SK-N-SH treated with all-trans-retinoic acid at 6 μM for 48 hours (cell line): ENCODE measurements at regions not wholly inside any gene's neighbourhood (a gene's known extent, or its start where the extent isn't known, plus 50 kb on each side); places are given as distances from the start of the nearest gene placed in this dataset.

Experiments used
- ATAC-seq: fragments of 200-7000 bp; cut with Tn5 transposase; 3 replicates; pipeline ENCODE4 v1.9.1; 2020; ENCODE audit warnings: mild to moderate bottlenecking, moderate library complexity
- ARNTL ChIP-seq: fragments of 450-650 bp; formaldehyde crosslinking; IDR thresholded peaks from 2 replicates; pipeline ENCODE4 v1.5.0; 2020; ENCODE audit warnings: low read depth, mild to moderate bottlenecking, moderate library complexity, borderline replicate concordance
- BACH2 ChIP-seq: fragments of 250-450 bp; sonication (Bioruptor Pico); IDR thresholded peaks from 2 replicates; pipeline ENCODE4 v1.9.0; 2021; ENCODE audit warnings: mild to moderate bottlenecking, borderline replicate concordance
- CSDC2 ChIP-seq: fragments of 250-450 bp; sonication (Bioruptor Pico); IDR thresholded peaks from 2 replicates; pipeline ENCODE4 v1.5.0; 2020; ENCODE audit warnings: mild to moderate bottlenecking, moderate library complexity
- ESRRG ChIP-seq: fragments of 250-450 bp; sonication (Bioruptor Pico); IDR thresholded peaks from 2 replicates; pipeline ENCODE4 v1.6.1; 2021; ENCODE audit warnings: mild to moderate bottlenecking
- GLIS3 ChIP-seq: fragments of 250-450 bp; sonication (Bioruptor Pico); IDR thresholded peaks from 2 replicates; pipeline ENCODE4 v1.5.0; 2020; ENCODE audit warnings: mild to moderate bottlenecking, moderate library complexity
- ISL1 ChIP-seq: fragments of 250-450 bp; sonication (Bioruptor Pico); IDR thresholded peaks from 2 replicates; pipeline ENCODE4 v2.1.2; 2022; ENCODE audit warnings: mild to moderate bottlenecking, moderate library complexity
- OSR1 ChIP-seq: fragments of 250-450 bp; sonication (Bioruptor Pico); IDR thresholded peaks from 2 replicates; pipeline ENCODE4 v1.8.0; 2022; ENCODE audit warnings: moderate library complexity, mild to moderate bottlenecking, inconsistent platforms
- POU6F1 ChIP-seq: fragments of 250-450 bp; sonication (Bioruptor Pico); IDR thresholded peaks from 2 replicates; pipeline ENCODE4 v1.8.0; 2021; ENCODE audit warnings: low read depth, mild to moderate bottlenecking, moderate library complexity, borderline replicate concordance
- PPARA ChIP-seq: fragments of 250-450 bp; sonication (Bioruptor Pico); IDR thresholded peaks from 2 replicates; pipeline ENCODE4 v1.5.0; 2020; ENCODE audit warnings: mild to moderate bottlenecking, borderline replicate concordance
- SNAI2 ChIP-seq: fragments of 250-450 bp; sonication (Bioruptor Pico); IDR thresholded peaks from 2 replicates; pipeline ENCODE4 v1.5.0; 2020; ENCODE audit warnings: mild to moderate bottlenecking, moderate library complexity
- TOX ChIP-seq: fragments of 250-450 bp; sonication (Bioruptor Pico); IDR thresholded peaks from 2 replicates; pipeline ENCODE4 v1.8.0; 2021; ENCODE audit warnings: mild to moderate bottlenecking, moderate library complexity, borderline replicate concordance
- TSHZ2 ChIP-seq: fragments of 250-450 bp; sonication (Bioruptor Pico); IDR thresholded peaks from 2 replicates; pipeline ENCODE4 v1.5.0; 2020; ENCODE audit warnings: mild to moderate bottlenecking, moderate library complexity
- ZC3H10 ChIP-seq: fragments of 250-450 bp; sonication (Bioruptor Pico); IDR thresholded peaks from 2 replicates; pipeline ENCODE4 v1.5.1; 2021; ENCODE audit warnings: mild to moderate bottlenecking, moderate library complexity
- ZFP3 ChIP-seq: fragments of 250-450 bp; sonication (Bioruptor Pico); IDR thresholded peaks from 2 replicates; pipeline ENCODE4 v1.5.0; 2020; ENCODE audit warnings: mild to moderate bottlenecking, moderate library complexity
- ZFP30 ChIP-seq: fragments of 450-650 bp; formaldehyde crosslinking; IDR thresholded peaks from 2 replicates; pipeline ENCODE4 v1.5.0; 2022; ENCODE audit warnings: mild to moderate bottlenecking, moderate library complexity
- ZNF565 ChIP-seq: fragments of 450-650 bp; formaldehyde crosslinking; conservative IDR thresholded peaks from 2 replicates; pipeline ENCODE4 v1.5.0; 2020; ENCODE audit warnings: low read depth, mild to moderate bottlenecking, moderate library complexity
- ZNF70 ChIP-seq: fragments of 450-650 bp; formaldehyde crosslinking; IDR thresholded peaks from 2 replicates; pipeline ENCODE4 v1.5.0; 2020; ENCODE audit warnings: mild to moderate bottlenecking, moderate library complexity
- TF ChIP-seq, protein P1 (sequence below): fragments of 250-450 bp; sonication (Bioruptor Pico); IDR thresholded peaks from 2 replicates; pipeline ENCODE4 v1.5.1; 2020; ENCODE audit warnings: low read depth, mild to moderate bottlenecking, moderate library complexity

GRCh38 chr1:58839147-58839795 is 55.4 kb upstream of the JUN start (continued):
- TF ChIP-seq TSHZ2 (no peak), ARNTL (CRISPR knock-in tag) (no peak)

GRCh38 chr1:58839846-58840835 is 56.3 kb upstream of the JUN start:
- ATAC-seq = peak; percentile 95
- TF ChIP-seq SNAI2 (CRISPR knock-in tag) = no peak
- TF ChIP-seq ARNTL (CRISPR knock-in tag) = no peak
- no peak for TF ChIP-seq POU6F1
- TF ChIP-seq, protein P1, sequence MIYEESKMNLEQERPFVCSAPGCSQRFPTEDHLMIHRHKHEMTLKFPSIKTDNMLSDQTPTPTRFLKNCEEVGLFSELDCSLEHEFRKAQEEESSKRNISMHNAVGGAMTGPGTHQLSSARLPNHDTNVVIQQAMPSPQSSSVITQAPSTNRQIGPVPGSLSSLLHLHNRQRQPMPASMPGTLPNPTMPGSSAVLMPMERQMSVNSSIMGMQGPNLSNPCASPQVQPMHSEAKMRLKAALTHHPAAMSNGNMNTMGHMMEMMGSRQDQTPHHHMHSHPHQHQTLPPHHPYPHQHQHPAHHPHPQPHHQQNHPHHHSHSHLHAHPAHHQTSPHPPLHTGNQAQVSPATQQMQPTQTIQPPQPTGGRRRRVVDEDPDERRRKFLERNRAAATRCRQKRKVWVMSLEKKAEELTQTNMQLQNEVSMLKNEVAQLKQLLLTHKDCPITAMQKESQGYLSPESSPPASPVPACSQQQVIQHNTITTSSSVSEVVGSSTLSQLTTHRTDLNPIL (CRISPR knock-in tag) = no peak
- no peak for TF ChIP-seq ZFP3 (CRISPR knock-in tag)
- TF ChIP-seq CSDC2 (CRISPR knock-in tag) = no peak

GRCh38 chr1:58841455-58841854 is 57.6 kb upstream of the JUN start:
- peak; percentile 28; the same call in 2 of the 3 replicates for ATAC-seq

DNA sequence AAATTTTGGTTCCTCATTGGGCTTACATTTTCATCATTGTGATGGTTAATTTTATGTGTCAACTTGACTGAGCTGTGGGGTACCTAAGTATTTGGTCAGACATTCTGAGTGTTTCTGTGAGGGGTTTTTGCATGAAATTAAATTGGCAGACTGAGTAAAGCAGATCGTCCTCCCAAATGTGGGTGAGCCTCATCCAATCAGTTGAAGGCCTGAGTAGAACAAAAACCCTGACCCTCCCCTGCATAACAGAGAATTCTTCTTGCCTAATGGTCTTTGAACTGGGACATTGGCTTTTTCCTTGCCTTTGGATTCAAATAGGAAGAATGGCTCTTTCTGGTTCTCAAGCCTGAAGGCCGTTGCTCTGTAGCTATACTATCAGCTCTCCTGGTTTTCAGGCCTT is 59.1 kb upstream of the JUN start:
- no peak for TF ChIP-seq ZNF565
- no peak for TF ChIP-seq GLIS3
- no peak for TF ChIP-seq OSR1 (CRISPR knock-in tag)
- ATAC-seq = no peak

More at GRCh38 chr1:58841455-58841854, 57.6 kb upstream of the JUN start:
- no peak for TF ChIP-seq POU6F1
- no peak for TF ChIP-seq BACH2
- TF ChIP-seq TOX (CRISPR knock-in tag) = no peak
- no peak for TF ChIP-seq ZC3H10
- no peak for TF ChIP-seq ESRRG (CRISPR knock-in tag)
- TF ChIP-seq ARNTL (CRISPR knock-in tag) = no peak
- no peak for TF ChIP-seq ZNF70 (CRISPR knock-in tag)
- TF ChIP-seq CSDC2 (CRISPR knock-in tag) = no peak
- no peak for TF ChIP-seq OSR1 (CRISPR knock-in tag)
- no peak for TF ChIP-seq ISL1 (CRISPR knock-in tag)
- TF ChIP-seq PPARA (CRISPR knock-in tag) = no peak
- TF ChIP-seq SNAI2 (CRISPR knock-in tag) = no peak

GRCh38 chr1:58844176-58844575 is 60.3 kb upstream of the JUN start:
- ATAC-seq = no peak
- TF ChIP-seq ZC3H10 (no peak), ZFP3 (CRISPR knock-in tag) (no peak), ZFP30 (CRISPR knock-in tag) (no peak), TSHZ2 (no peak)
- TF ChIP-seq, protein P1 (CRISPR knock-in tag) = no peak
